Mesenchymal stem cell (in vitro differentiated cells and primary cell): ENCODE measurements at regions not wholly inside any gene's neighbourhood (a gene's known extent, or its start where the extent isn't known, plus 50 kb on each side); places are given as distances from the start of the nearest gene placed in this dataset.

ENCODE experiments used
- DNase-seq: peaks from one replicate; pipeline ENCODE4 v3.0.0-alpha.2; 2013
- H2AFZ ChIP-seq: one replicate; pipeline ENCODE4 v1.6.1; 2013; ENCODE audit warnings: low read depth, mild to moderate bottlenecking, control low read depth, inconsistent platforms, low read length, moderate library complexity
- H2AK5ac ChIP-seq: 2 replicates; pipeline ENCODE4 v1.6.1; 2013; ENCODE audit warnings: low read length, moderate library complexity, mild to moderate bottlenecking, inconsistent platforms; ENCODE audit not compliant: severe bottlenecking
- H2BK120ac ChIP-seq: one replicate; pipeline ENCODE4 v1.6.1; 2013; ENCODE audit warnings: low read depth, mild to moderate bottlenecking, inconsistent platforms, low read length, moderate library complexity
- H2BK12ac ChIP-seq, 2 experiments: one replicate each; pipeline ENCODE4 v1.6.1; 2013; ENCODE audit warnings: inconsistent platforms in 2 of 2, low read length in 2 of 2, mild to moderate bottlenecking in 2 of 2, moderate library complexity in 2 of 2, control low read depth in 1 of 2
- H2BK15ac ChIP-seq: one replicate; pipeline ENCODE4 v1.6.1; 2013; ENCODE audit warnings: mild to moderate bottlenecking, low read depth, inconsistent platforms; ENCODE audit not compliant: poor library complexity, severe bottlenecking
- H2BK5ac ChIP-seq: 2 replicates; pipeline ENCODE4 v1.6.1; 2013; ENCODE audit warnings: low read depth, mild to moderate bottlenecking, low read length, control low read depth, inconsistent platforms; ENCODE audit not compliant: poor library complexity, severe bottlenecking
- H3K14ac ChIP-seq, 2 experiments: one replicate each; pipeline ENCODE4 v1.6.1; 2013; ENCODE audit warnings: inconsistent platforms in 2 of 2, low read length in 2 of 2, control low read depth in 1 of 2, mild to moderate bottlenecking in 1 of 2, moderate library complexity in 1 of 2
- H3K18ac ChIP-seq, 2 experiments: one replicate each; pipeline ENCODE4 v1.6.1; 2013; ENCODE audit warnings: inconsistent platforms in 2 of 2, low read length in 2 of 2, control low read depth in 1 of 2, low read depth in 1 of 2, mild to moderate bottlenecking in 1 of 2
- H3K23ac ChIP-seq, 2 experiments: one replicate each; pipeline ENCODE4 v1.6.1; 2013; ENCODE audit warnings: inconsistent platforms in 2 of 2, low read length in 2 of 2, mild to moderate bottlenecking in 2 of 2, moderate library complexity in 2 of 2, control low read depth in 1 of 2
- H3K27ac ChIP-seq: 2 replicates; pipeline ENCODE4 v1.5.1; 2013; ENCODE audit warnings: mild to moderate bottlenecking, moderate library complexity, low read length, control low read depth, inconsistent platforms; ENCODE audit not compliant: poor library complexity, severe bottlenecking
- H3K27me3 ChIP-seq, 2 experiments: 2 replicates each; pipeline versions ENCODE4 v1.6.1 to v1.7.0; 2013; ENCODE audit warnings: low read length in 2 of 2, mild to moderate bottlenecking in 2 of 2, moderate library complexity in 2 of 2, control low read depth in 1 of 2, inconsistent platforms in 1 of 2; ENCODE audit not compliant: control insufficient read depth in 1 of 2, insufficient read depth in 1 of 2
- H3K36me3 ChIP-seq, 2 experiments: 2 replicates each; pipeline versions ENCODE4 v1.6.1 to v1.7.0; 2013; ENCODE audit warnings: low read length in 2 of 2, control low read depth in 1 of 2, inconsistent platforms in 1 of 2, low read depth in 1 of 2, mild to moderate bottlenecking in 1 of 2; ENCODE audit not compliant: insufficient read depth in 2 of 2, control insufficient read depth in 1 of 2
- H3K4ac ChIP-seq, 2 experiments: one replicate each; pipeline ENCODE4 v1.6.1; 2013; ENCODE audit warnings: inconsistent platforms in 2 of 2, low read length in 2 of 2, mild to moderate bottlenecking in 2 of 2, moderate library complexity in 2 of 2, control low read depth in 1 of 2, low read depth in 1 of 2
- H3K4me1 ChIP-seq: 2 replicates; pipeline ENCODE4 v1.6.1; 2013; ENCODE audit warnings: low read depth, low read length, control low read depth; ENCODE audit not compliant: control insufficient read depth, insufficient read depth
- H3K4me2 ChIP-seq: 2 replicates; pipeline ENCODE4 v1.6.1; 2013; ENCODE audit warnings: low read length, mild to moderate bottlenecking, inconsistent platforms; ENCODE audit not compliant: poor library complexity, severe bottlenecking
- H3K4me3 ChIP-seq, 2 experiments: 2 replicates each; pipeline versions ENCODE4 v1.5.1 to v1.7.0; 2013; ENCODE audit warnings: low read length in 2 of 2, mild to moderate bottlenecking in 2 of 2, control low read depth in 1 of 2, low read depth in 1 of 2; ENCODE audit not compliant: insufficient read depth in 1 of 2
- H3K79me1 ChIP-seq: replicated peaks from 2 replicates; pipeline ENCODE4 v1.6.1; 2013; ENCODE audit warnings: mild to moderate bottlenecking, control low read depth, low read length, inconsistent platforms; ENCODE audit not compliant: poor library complexity, severe bottlenecking
- H3K9ac ChIP-seq: 2 replicates; pipeline ENCODE4 v1.7.0; 2013; ENCODE audit warnings: mild to moderate bottlenecking, low read length, moderate library complexity
- H3K9me3 ChIP-seq: 2 replicates; pipeline ENCODE4 v1.7.0; 2013; ENCODE audit warnings: mild to moderate bottlenecking, low read length; ENCODE audit not compliant: control insufficient read depth
- H4K8ac ChIP-seq: one replicate; pipeline ENCODE4 v1.6.1; 2013; ENCODE audit warnings: inconsistent platforms, mild to moderate bottlenecking, low read length, moderate library complexity
- H4K91ac ChIP-seq: one replicate; pipeline ENCODE4 v1.6.1; 2013; ENCODE audit warnings: mild to moderate bottlenecking, low read length, inconsistent platforms
- WGBS: methylation state at CpG from one replicate; pipeline ENCODE4 v1.1.7; 2013; ENCODE audit warnings: mixed read lengths; 5-methylcytosine and 5-hydroxymethylcytosine counted together

DNA sequence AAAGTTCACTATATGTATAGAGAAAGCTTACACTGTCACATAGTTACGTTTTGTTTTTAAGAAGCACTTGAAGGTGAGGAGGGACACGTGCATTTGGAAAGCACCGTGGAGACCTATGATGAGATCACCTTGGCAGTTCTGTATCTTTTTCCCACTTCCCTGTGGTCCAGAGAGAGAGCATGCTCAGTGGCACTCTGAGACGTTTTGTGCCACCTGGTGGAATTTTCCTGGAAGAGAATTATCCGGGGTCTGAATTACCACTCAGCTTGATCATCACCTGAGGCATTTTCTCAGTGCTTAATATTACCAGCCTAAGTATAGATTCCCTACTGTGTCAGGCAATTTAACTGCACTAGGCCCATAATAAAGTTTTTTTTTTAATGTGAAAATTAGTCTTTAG lies 469.4 kb upstream of the SMIM21 start:
- H2BK120ac ChIP-seq, result no peak overlapping the region
- H3K23ac ChIP-seq, result no peak overlapping the region
- no peaks in the 10 kb centered on the region for H3K36me3 ChIP-seq
- no peak overlapping the region for H4K91ac ChIP-seq
- no peak overlapping the region for H3K9ac ChIP-seq
- no peak overlapping the region for H2BK12ac ChIP-seq
- no peak for DNase-seq
- no peak overlapping the region for H4K8ac ChIP-seq
- no peak overlapping the region for H3K14ac ChIP-seq
- H3K4me1 ChIP-seq, result no peaks in the 10 kb centered on the region
- H3K4me3 ChIP-seq, result no peak overlapping the region
- no peak overlapping the region for H2BK5ac ChIP-seq
- H2AFZ ChIP-seq, result no peak overlapping the region
- H3K4me2 ChIP-seq, result no peak overlapping the region
- no peaks in the 10 kb centered on the region for H3K9me3 ChIP-seq
- H3K27me3 ChIP-seq, result no peaks in the 10 kb centered on the region
- WGBS, result 60% methylated on average over 5 of the region's 5 CpGs
- H2AK5ac ChIP-seq, result no peak overlapping the region
- H2BK15ac ChIP-seq, result no peak overlapping the region
- no peaks in the 10 kb centered on the region for H3K79me1 ChIP-seq
- H3K4ac ChIP-seq, result no peak overlapping the region
- no peak overlapping the region for H3K18ac ChIP-seq
- no peak overlapping the region for H3K27ac ChIP-seq

DNA sequence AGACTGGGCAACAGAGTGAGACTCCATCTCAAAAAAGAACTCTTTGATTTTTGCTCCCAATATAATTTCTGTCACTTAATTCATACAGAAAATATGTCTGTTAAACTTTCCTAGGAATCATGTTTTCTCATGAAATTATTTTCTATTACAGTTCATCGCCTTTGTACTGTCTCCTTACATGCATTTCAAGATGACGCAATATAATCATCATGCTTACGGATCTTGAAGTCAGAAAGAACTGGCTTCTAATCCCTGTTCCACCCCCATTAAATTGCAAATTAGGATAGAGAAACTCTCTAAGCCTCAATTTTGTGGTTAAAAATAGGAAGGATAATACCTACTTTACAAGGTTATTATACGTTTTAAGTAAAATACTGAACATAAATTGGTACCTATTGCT lies 467.6 kb upstream of the SMIM21 start:
- Histone ChIP-seq H3K4me1 (no peaks in the 10 kb centered on the region), H3K27me3 (no peaks in the 10 kb centered on the region), H3K4ac (no peak overlapping the region), H3K4me2 (no peak overlapping the region), H2AFZ (no peak overlapping the region), H3K9me3 (no peaks in the 10 kb centered on the region), H4K8ac (no peak overlapping the region), H2BK12ac (no peak overlapping the region), H2BK120ac (no peak overlapping the region), H2BK15ac (no peak overlapping the region), H3K27ac (no peak overlapping the region), H2AK5ac (no peak overlapping the region), H4K91ac (no peak overlapping the region), H2BK5ac (no peak overlapping the region), H3K9ac (no peak overlapping the region), H3K18ac (no peak overlapping the region), H3K4me3 (no peak overlapping the region), H3K23ac (no peak overlapping the region), H3K36me3 (no peaks in the 10 kb centered on the region), H3K14ac (no peak overlapping the region), H3K79me1 (no peaks in the 10 kb centered on the region)
- no peak for DNase-seq
- 99% methylated on average over 3 of the region's 4 CpGs for WGBS

DNA sequence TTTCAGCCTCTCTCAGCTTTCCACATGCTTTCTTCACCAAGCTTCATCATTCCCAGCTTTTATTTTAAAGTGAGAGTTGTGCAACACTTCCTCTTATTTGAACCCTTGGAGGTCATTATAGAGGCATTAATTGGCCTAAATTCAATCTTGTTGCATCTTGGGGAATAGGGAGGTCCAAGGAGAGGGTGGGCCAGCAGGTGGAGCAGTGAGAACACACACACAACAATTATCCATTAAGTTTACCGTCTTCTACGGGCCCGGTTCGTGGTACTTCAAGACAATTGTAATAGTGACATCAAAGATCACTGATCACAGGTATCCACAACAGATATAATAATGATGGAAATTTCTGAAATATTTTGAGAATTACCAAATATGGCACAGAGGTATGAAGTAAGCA lies 457.2 kb upstream of the SMIM21 start:
- no peak overlapping the region for H4K8ac ChIP-seq
- H3K4me2 ChIP-seq, result no peak overlapping the region
- no peak overlapping the region for H2BK12ac ChIP-seq
- DNase-seq, result no peak
- H2AFZ ChIP-seq, result no peak overlapping the region
- no peak overlapping the region for H4K91ac ChIP-seq
- peaks cover 0 to 4% of the 10 kb centered on the region in 2 experiments for H3K27me3 ChIP-seq
- no peak overlapping the region for H2AK5ac ChIP-seq
- H3K4me1 ChIP-seq, result no peaks in the 10 kb centered on the region
- no CpG with 5 or more reads among the region's 4 CpGs for WGBS
- H3K79me1 ChIP-seq, result no peaks in the 10 kb centered on the region
- no peak overlapping the region for H3K4ac ChIP-seq
- H3K36me3 ChIP-seq, result no peaks in the 10 kb centered on the region
- no peak overlapping the region for H2BK120ac ChIP-seq
- H2BK15ac ChIP-seq, result no peak overlapping the region
- H2BK5ac ChIP-seq, result no peak overlapping the region
- H3K9ac ChIP-seq, result no peak overlapping the region
- no peak overlapping the region for H3K14ac ChIP-seq
- no peak overlapping the region for H3K4me3 ChIP-seq
- no peak overlapping the region for H3K27ac ChIP-seq
- H3K9me3 ChIP-seq, result peaks cover 8% of the 10 kb centered on the region
- H3K23ac ChIP-seq, result no peak overlapping the region
- no peak overlapping the region for H3K18ac ChIP-seq

DNA sequence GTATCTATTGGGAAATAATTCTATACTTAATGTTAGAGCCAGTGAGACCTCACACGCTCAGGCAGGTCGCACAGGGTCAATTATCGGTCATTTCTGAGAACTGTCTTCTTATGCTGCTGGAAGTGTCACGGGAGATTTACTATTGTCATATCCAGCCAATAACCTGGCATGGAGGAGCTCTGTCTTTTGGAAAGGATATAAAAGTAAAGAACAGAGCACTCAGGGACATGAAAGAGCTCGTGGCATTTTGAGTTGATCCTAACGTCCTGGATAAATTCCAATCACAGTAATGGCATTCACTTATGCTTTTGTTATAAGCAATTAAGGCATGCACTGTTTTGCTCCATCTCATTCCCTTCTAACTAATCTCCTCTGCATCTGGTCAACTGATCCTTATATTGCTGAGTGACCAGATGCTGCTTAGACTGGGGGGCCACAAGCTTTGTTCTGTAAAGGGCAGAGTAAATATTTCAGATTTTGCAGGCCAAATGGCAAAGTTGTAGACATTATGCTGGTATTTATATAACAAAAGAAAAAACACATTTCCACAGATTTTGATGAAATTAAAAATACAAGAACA lies 453.5 kb upstream of the SMIM21 start:
- Histone ChIP-seq H3K9me3 (peaks cover 19% of the 10 kb centered on the region), H3K4me3 (no peak overlapping the region), H3K27me3 (peaks cover 0 to 4% of the 10 kb centered on the region in 2 experiments), H3K27ac (no peak overlapping the region), H2BK120ac (no peak overlapping the region), H3K14ac (no peak overlapping the region), H3K79me1 (no peaks in the 10 kb centered on the region), H2BK15ac (no peak overlapping the region), H2AK5ac (no peak overlapping the region), H3K4me1 (no peaks in the 10 kb centered on the region), H3K23ac (no peak overlapping the region), H2BK12ac (no peak overlapping the region), H3K18ac (no peak overlapping the region), H2BK5ac (no peak overlapping the region), H4K8ac (no peak overlapping the region), H3K4me2 (no peak overlapping the region), H3K9ac (no peak overlapping the region), H4K91ac (no peak overlapping the region), H2AFZ (no peak overlapping the region), H3K36me3 (no peaks in the 10 kb centered on the region), H3K4ac (no peak overlapping the region)
- WGBS, result 77% methylated on average over 6 of the region's 6 CpGs
- DNase-seq, result no peak
